Activated T-cell treated with anti-CD3 and anti-CD28 coated beads for 48 hours (primary cell): ENCODE measurements at regions not wholly inside any gene's neighbourhood (a gene's known extent, or its start where the extent isn't known, plus 50 kb on each side); places are given as distances from the start of the nearest gene placed in this dataset.
"Not testable (repeated sequence)": the region's sequence is repeated elsewhere in the genome, so short reads cannot be mapped to it uniquely, and the experiment has no call there.

Source experiments
- DNase-seq: peaks from one replicate; pipeline ENCODE4 v3.0.0-alpha.2; 2020; ENCODE audit warnings: low read depth

GRCh38 chr1:147062956-147063355 lies 109.3 kb downstream of the PRKAB2 start:
- no peak for DNase-seq

GRCh38 chr1:147061880-147062279 lies 110.4 kb downstream of the PRKAB2 start:
- not testable (repeated sequence) for DNase-seq

- no peak for DNase-seq
Measured at GRCh38 chr1:147053269-147053668, 115.1 kb downstream of the NBPF12 start.

GRCh38 chr1:147052677-147053076 lies 114.6 kb downstream of the NBPF12 start:
- no peak for DNase-seq

- no peak for DNase-seq
Measured at GRCh38 chr1:147052143-147052542, 114.0 kb downstream of the NBPF12 start.

GRCh38 chr1:147051136-147051535 lies 113.0 kb downstream of the NBPF12 start:
- DNase-seq = no peak

- DNase-seq = no peak
Measured at GRCh38 chr1:147050654-147051053, 112.5 kb downstream of the NBPF12 start.

- not testable (repeated sequence) for DNase-seq
Measured at GRCh38 chr1:147046863-147047394, 108.8 kb downstream of the NBPF12 start.

GRCh38 chr1:147046189-147046862 lies 108.2 kb downstream of the NBPF12 start:
- DNase-seq = no peak
